Hepatocyte (in vitro differentiated cells): ENCODE measurements at regions not wholly inside any gene's neighbourhood (a gene's known extent, or its start where the extent isn't known, plus 50 kb on each side); places are given as distances from the start of the nearest gene placed in this dataset.

ENCODE experiments used
- DNase-seq: peaks from one replicate; pipeline ENCODE4 v3.0.0-alpha.2; 2016; ENCODE audit warnings: low spot score
- H2AFZ ChIP-seq: fragments of 200-600 bp; sonication (generic); 2 replicates; pipeline ENCODE4 v1.6.0; 2016; ENCODE audit warnings: antibody characterized with exemption, mild to moderate bottlenecking
- H3K27ac ChIP-seq: fragments of 200-600 bp; sonication (generic); 2 replicates; pipeline ENCODE4 v1.5.1; 2016; ENCODE audit warnings: mild to moderate bottlenecking
- H3K27me3 ChIP-seq: fragments of 200-600 bp; sonication (generic); 2 replicates; pipeline ENCODE4 v1.6.1; 2016
- H3K36me3 ChIP-seq: fragments of 200-600 bp; sonication (generic); replicated peaks from 2 replicates; pipeline ENCODE4 v1.5.1; 2016; ENCODE audit warnings: low read depth; ENCODE audit not compliant: insufficient read depth
- H3K4me1 ChIP-seq: fragments of 200-600 bp; sonication (generic); 2 replicates; pipeline ENCODE4 v1.5.1; 2016; ENCODE audit warnings: mild to moderate bottlenecking, moderate library complexity; ENCODE audit not compliant: insufficient read depth
- H3K4me2 ChIP-seq: fragments of 200-600 bp; sonication (generic); 2 replicates; pipeline ENCODE4 v1.6.0; 2016
- H3K4me3 ChIP-seq: fragments of 200-600 bp; sonication (generic); 2 replicates; pipeline ENCODE4 v1.5.1; 2016; ENCODE audit warnings: mild to moderate bottlenecking
- H3K79me2 ChIP-seq: fragments of 200-600 bp; sonication (generic); 2 replicates; pipeline ENCODE4 v1.6.0; 2017; ENCODE audit warnings: mild to moderate bottlenecking
- H3K9me2 ChIP-seq: fragments of 200-600 bp; sonication (generic); replicated peaks from 2 replicates; pipeline ENCODE4 v1.6.0; 2017; ENCODE audit warnings: mild to moderate bottlenecking; ENCODE audit not compliant: insufficient read depth
- H3K9me3 ChIP-seq: fragments of 200-600 bp; sonication (generic); 2 replicates; pipeline ENCODE4 v1.5.1; 2016; ENCODE audit warnings: low read depth, mild to moderate bottlenecking
- H4K20me1 ChIP-seq: fragments of 200-600 bp; sonication (generic); 2 replicates; pipeline ENCODE4 v1.6.0; 2016; ENCODE audit warnings: mild to moderate bottlenecking; ENCODE audit not compliant: insufficient read depth, poor library complexity, severe bottlenecking
- EZH2 ChIP-seq: fragments of 200-600 bp; sonication (generic); IDR thresholded peaks from 2 replicates; pipeline ENCODE4 v1.6.1; 2016; ENCODE audit warnings: antibody characterized with exemption, mild to moderate bottlenecking, borderline replicate concordance
- EZH2phosphoT487 ChIP-seq: fragments of 200-600 bp; sonication (generic); IDR thresholded peaks from one replicate; pipeline ENCODE4 v1.6.1; 2018; ENCODE audit warnings: antibody characterized with exemption, mild to moderate bottlenecking, low read depth, moderate library complexity; ENCODE audit not compliant: unreplicated experiment, severe bottlenecking
- WGBS: methylation state at CpG from one replicate; pipeline ENCODE4 v1.1.6; 2016; ENCODE audit warnings: low lambda C conversion rate; ENCODE audit errors: missing lambda C conversion rate; 5-methylcytosine and 5-hydroxymethylcytosine counted together
- TF ChIP-seq, protein P1 (sequence below): fragments of 200-600 bp; sonication (generic); IDR thresholded peaks from 2 replicates; pipeline ENCODE4 v1.5.1; 2016; ENCODE audit warnings: antibody characterized with exemption, mild to moderate bottlenecking; ENCODE audit not compliant: poor library complexity

DNA sequence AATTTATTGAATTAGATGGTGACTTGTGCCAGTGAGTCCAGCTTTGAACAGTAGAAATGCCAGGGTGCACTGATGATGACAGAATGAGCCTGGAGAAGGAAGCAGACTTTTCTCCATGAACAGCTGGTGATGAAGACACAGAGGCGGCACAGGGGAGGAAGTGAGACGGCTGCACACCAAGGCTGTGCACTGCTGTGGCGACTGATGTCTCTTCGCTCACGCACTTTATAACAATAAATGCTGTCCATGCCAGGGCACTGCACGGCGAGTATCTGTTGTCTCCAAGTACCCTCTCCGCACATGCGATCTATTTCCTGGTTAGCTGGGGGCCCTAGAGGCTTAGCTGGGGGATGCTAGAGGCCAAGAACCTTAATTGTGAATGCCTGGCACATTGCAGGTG is 175.2 kb downstream of the TMEM200C start:
- Histone ChIP-seq H3K9me3 (no peaks in the 10 kb centered on the region), H3K36me3 (no peaks in the 10 kb centered on the region), H3K79me2 (no peaks in the 10 kb centered on the region), H3K27ac (no peak overlapping the region), H2AFZ (no peak overlapping the region), H3K27me3 (no peaks in the 10 kb centered on the region), H3K4me2 (no peak overlapping the region), H3K4me1 (no peaks in the 10 kb centered on the region), H3K9me2 (no peaks in the 10 kb centered on the region), H3K4me3 (no peak overlapping the region), H4K20me1 (no peaks in the 10 kb centered on the region)
- no peak for DNase-seq
- TF ChIP-seq EZH2 (no peak), EZH2phosphoT487 (no peak)
- TF ChIP-seq, protein P1, sequence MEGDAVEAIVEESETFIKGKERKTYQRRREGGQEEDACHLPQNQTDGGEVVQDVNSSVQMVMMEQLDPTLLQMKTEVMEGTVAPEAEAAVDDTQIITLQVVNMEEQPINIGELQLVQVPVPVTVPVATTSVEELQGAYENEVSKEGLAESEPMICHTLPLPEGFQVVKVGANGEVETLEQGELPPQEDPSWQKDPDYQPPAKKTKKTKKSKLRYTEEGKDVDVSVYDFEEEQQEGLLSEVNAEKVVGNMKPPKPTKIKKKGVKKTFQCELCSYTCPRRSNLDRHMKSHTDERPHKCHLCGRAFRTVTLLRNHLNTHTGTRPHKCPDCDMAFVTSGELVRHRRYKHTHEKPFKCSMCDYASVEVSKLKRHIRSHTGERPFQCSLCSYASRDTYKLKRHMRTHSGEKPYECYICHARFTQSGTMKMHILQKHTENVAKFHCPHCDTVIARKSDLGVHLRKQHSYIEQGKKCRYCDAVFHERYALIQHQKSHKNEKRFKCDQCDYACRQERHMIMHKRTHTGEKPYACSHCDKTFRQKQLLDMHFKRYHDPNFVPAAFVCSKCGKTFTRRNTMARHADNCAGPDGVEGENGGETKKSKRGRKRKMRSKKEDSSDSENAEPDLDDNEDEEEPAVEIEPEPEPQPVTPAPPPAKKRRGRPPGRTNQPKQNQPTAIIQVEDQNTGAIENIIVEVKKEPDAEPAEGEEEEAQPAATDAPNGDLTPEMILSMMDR, result no peak
- 91% methylated on average over 9 of the region's 9 CpGs for WGBS

DNA sequence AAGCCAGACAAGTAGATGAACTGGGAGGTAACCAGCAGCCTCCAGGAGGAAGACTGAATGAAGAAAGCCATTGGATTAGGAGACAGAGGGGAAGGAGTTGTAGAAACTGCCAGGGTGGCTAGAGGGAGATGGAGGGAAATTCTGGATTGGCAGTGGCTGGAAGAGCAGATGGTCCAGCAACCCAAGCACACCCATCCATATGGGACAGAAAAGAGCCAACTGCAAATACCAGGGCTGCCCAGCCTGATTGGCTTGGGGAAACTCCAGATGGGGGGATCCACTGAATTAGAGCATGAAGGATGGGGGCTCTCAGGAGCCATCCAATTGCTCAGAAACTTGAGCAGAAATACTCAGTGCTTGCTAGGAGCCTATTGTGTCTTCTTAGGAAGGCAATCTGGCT is 173.5 kb upstream of the EPB41L3 start:
- Histone ChIP-seq H3K4me2 (no peak overlapping the region), H3K4me3 (no peak overlapping the region), H3K79me2 (no peaks in the 10 kb centered on the region), H3K27me3 (no peaks in the 10 kb centered on the region), H4K20me1 (no peaks in the 10 kb centered on the region), H3K4me1 (no peaks in the 10 kb centered on the region), H2AFZ (no peak overlapping the region), H3K36me3 (no peaks in the 10 kb centered on the region), H3K9me3 (no peaks in the 10 kb centered on the region), H3K9me2 (no peaks in the 10 kb centered on the region), H3K27ac (no peak overlapping the region)
- DNase-seq, result no peak
- TF ChIP-seq, protein P1, result no peak
- TF ChIP-seq EZH2phosphoT487, result no peak
- no peak for TF ChIP-seq EZH2

DNA sequence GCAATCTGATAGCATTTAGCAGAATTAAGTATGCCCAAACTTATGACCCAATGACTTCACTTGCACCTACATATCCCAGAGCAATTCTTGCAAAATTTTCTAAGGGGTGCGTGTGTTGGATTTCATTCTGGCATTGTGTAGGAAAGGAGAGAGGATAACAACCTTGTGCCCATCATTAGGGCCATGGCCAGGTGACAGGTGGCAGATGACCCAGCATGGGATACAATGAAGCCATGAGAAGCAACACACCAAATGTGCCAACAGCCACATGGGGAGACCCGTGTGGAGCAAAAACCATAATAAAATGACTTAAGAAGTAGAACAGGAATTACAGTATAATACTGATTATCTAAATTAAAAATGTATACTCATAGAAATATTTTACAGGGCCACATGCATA is 166.9 kb upstream of the EPB41L3 start:
- Histone ChIP-seq H2AFZ (no peak overlapping the region), H3K4me3 (no peak overlapping the region), H3K27me3 (no peaks in the 10 kb centered on the region), H3K9me3 (no peaks in the 10 kb centered on the region), H3K9me2 (no peaks in the 10 kb centered on the region), H3K4me2 (no peak overlapping the region), H3K27ac (no peak overlapping the region), H3K79me2 (no peaks in the 10 kb centered on the region), H3K4me1 (no peaks in the 10 kb centered on the region), H3K36me3 (no peaks in the 10 kb centered on the region), H4K20me1 (no peaks in the 10 kb centered on the region)
- DNase-seq, result no peak
- WGBS, result 93% methylated on average over 2 of the region's 2 CpGs
- no peak for TF ChIP-seq EZH2
- TF ChIP-seq, protein P1, result no peak
- no peak for TF ChIP-seq EZH2phosphoT487

DNA sequence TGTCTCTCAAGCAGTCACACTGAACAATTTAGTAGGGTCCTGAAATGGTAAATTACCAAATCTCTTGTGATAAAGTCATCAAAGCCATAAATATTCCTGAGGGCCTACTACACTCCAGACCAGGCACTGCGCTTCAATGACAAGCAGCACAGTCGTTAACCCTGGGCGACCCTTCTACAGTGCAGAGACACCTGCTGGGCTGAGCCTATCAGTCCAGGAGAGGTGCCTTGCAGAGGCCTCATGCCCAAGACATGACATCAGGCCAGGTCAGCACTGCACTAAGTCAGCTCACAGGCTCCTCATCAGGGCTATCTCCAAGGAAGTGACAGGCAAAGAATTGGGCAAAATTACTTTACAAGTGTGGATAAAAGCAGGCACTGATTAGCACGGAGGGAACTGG is 166.4 kb upstream of the EPB41L3 start:
- Histone ChIP-seq H3K9me2 (no peaks in the 10 kb centered on the region), H3K79me2 (no peaks in the 10 kb centered on the region), H3K36me3 (no peaks in the 10 kb centered on the region), H3K27me3 (no peaks in the 10 kb centered on the region), H3K4me1 (no peaks in the 10 kb centered on the region), H4K20me1 (no peaks in the 10 kb centered on the region), H3K9me3 (no peaks in the 10 kb centered on the region), H3K4me2 (no peak overlapping the region), H3K27ac (no peak overlapping the region), H3K4me3 (no peak overlapping the region), H2AFZ (no peak overlapping the region)
- DNase-seq, result no peak
- TF ChIP-seq EZH2 (no peak), EZH2phosphoT487 (no peak)
- TF ChIP-seq, protein P1, result no peak
- WGBS, result 61% methylated on average over 4 of the region's 4 CpGs
